ENCODE measurements at regions not wholly inside any gene's neighbourhood (a gene's known extent, or its start where the extent isn't known, plus 50 kb on each side); places are given as distances from the start of the nearest gene placed in this dataset.

- H3K27ac Mint-ChIP-seq = no peak overlapping the region
- no peak overlapping the region for H3K4me3 Mint-ChIP-seq
- H3K9me3 Mint-ChIP-seq = no peaks in the 10 kb centered on the region
- peaks cover 14% of the 10 kb centered on the region for H3K4me1 Mint-ChIP-seq
- DNase-seq = no peak
- H3K27me3 Mint-ChIP-seq (ENCODE audit: low read depth, poor library complexity) = peaks cover 4% of the 10 kb centered on the region
- TF ChIP-seq, protein P1, sequence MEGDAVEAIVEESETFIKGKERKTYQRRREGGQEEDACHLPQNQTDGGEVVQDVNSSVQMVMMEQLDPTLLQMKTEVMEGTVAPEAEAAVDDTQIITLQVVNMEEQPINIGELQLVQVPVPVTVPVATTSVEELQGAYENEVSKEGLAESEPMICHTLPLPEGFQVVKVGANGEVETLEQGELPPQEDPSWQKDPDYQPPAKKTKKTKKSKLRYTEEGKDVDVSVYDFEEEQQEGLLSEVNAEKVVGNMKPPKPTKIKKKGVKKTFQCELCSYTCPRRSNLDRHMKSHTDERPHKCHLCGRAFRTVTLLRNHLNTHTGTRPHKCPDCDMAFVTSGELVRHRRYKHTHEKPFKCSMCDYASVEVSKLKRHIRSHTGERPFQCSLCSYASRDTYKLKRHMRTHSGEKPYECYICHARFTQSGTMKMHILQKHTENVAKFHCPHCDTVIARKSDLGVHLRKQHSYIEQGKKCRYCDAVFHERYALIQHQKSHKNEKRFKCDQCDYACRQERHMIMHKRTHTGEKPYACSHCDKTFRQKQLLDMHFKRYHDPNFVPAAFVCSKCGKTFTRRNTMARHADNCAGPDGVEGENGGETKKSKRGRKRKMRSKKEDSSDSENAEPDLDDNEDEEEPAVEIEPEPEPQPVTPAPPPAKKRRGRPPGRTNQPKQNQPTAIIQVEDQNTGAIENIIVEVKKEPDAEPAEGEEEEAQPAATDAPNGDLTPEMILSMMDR (IDR thresholded peaks at IDR 0.05) = no peak
- no peaks in the 10 kb centered on the region for H3K36me3 Mint-ChIP-seq (ENCODE audit: low read depth)
Measured at GRCh38 chr10:85228726-85229125, 900.3 kb downstream of the CCSER2 start.

GRCh38 chr10:85231534-85232270 is 903.3 kb downstream of the CCSER2 start:
- Mint-ChIP-seq H3K27me3 (ENCODE audit: low read depth, poor library complexity) (peaks cover 10% of the 10 kb centered on the region), H3K9me3 (no peaks in the 10 kb centered on the region), H3K36me3 (ENCODE audit: low read depth) (no peaks in the 10 kb centered on the region), H3K27ac (no peak overlapping the region), H3K4me3 (no peak overlapping the region), H3K4me1 (no peaks in the 10 kb centered on the region)
- DNase-seq = no peak
- TF ChIP-seq, protein P1 (IDR thresholded peaks at IDR 0.05) = no peak

GRCh38 chr10:85235258-85235657 is 906.9 kb downstream of the CCSER2 start:
- Mint-ChIP-seq H3K36me3 (ENCODE audit: low read depth) (no peaks in the 10 kb centered on the region), H3K27ac (no peak overlapping the region), H3K4me1 (peaks cover 10% of the 10 kb centered on the region), H3K4me3 (no peak overlapping the region), H3K9me3 (no peaks in the 10 kb centered on the region), H3K27me3 (ENCODE audit: low read depth, poor library complexity) (peaks cover 14% of the 10 kb centered on the region)
- TF ChIP-seq, protein P1 (IDR thresholded peaks at IDR 0.05) = no peak
- DNase-seq = no peak

DNA sequence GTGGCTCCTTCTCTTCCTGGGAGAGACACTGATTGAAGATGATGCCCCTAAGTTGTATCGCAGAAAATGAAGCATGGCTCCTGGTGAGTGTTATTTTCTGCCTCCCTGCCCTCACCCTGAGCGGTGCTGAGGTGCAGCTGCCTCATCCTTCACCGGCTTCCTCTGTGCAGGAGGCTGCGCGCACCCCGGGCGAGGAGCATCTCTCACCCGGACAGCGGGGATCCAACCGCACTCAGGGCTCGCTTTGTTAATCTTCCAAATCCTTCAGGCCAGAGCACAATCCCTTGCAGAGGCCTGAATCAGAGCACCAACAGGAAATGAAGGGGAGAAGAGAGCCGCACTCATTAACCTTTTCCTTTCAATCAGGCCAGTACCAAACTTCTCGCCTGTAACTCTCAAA is 910.3 kb downstream of the CCSER2 start:
- TF ChIP-seq, protein P1 (IDR thresholded peaks at IDR 0.05) = no peak
- no peaks in the 10 kb centered on the region for H3K36me3 Mint-ChIP-seq (ENCODE audit: low read depth)
- no peak overlapping the region for H3K27ac Mint-ChIP-seq
- peaks cover 10% of the 10 kb centered on the region for H3K4me1 Mint-ChIP-seq
- peaks cover 14% of the 10 kb centered on the region for H3K27me3 Mint-ChIP-seq (ENCODE audit: low read depth, poor library complexity)
- no peak for DNase-seq
- H3K9me3 Mint-ChIP-seq = no peaks in the 10 kb centered on the region
- H3K4me3 Mint-ChIP-seq = no peak overlapping the region

GRCh38 chr10:85250304-85250703 is 921.9 kb downstream of the CCSER2 start:
- H3K36me3 Mint-ChIP-seq (ENCODE audit: low read depth) = no peaks in the 10 kb centered on the region
- no peak overlapping the region for H3K4me3 Mint-ChIP-seq
- H3K27me3 Mint-ChIP-seq (ENCODE audit: low read depth, poor library complexity) = peaks cover 12% of the 10 kb centered on the region
- no peaks in the 10 kb centered on the region for H3K9me3 Mint-ChIP-seq
- no peak for DNase-seq
- no peak overlapping the region for H3K27ac Mint-ChIP-seq
- TF ChIP-seq, protein P1 (IDR thresholded peaks at IDR 0.05) = no peak
- H3K4me1 Mint-ChIP-seq = peaks cover 6% of the 10 kb centered on the region

- Mint-ChIP-seq H3K36me3 (ENCODE audit: low read depth) (no peaks in the 10 kb centered on the region), H3K4me1 (no peaks in the 10 kb centered on the region), H3K27ac (no peak overlapping the region), H3K27me3 (ENCODE audit: low read depth, poor library complexity) (no peaks in the 10 kb centered on the region), H3K4me3 (no peak overlapping the region), H3K9me3 (no peaks in the 10 kb centered on the region)
- TF ChIP-seq, protein P1 (IDR thresholded peaks at IDR 0.05) = no peak
- no peak for DNase-seq
Measured at GRCh38 chr10:85256481-85256880, 928.1 kb downstream of the CCSER2 start.
